HG02798 (cell line): ENCODE measurements at regions not wholly inside any gene's neighbourhood (a gene's known extent, or its start where the extent isn't known, plus 50 kb on each side); places are given as distances from the start of the nearest gene placed in this dataset.
"Not testable (repeated sequence)": the region's sequence is repeated elsewhere in the genome, so short reads cannot be mapped to it uniquely, and the experiment has no call there.

Source experiments
- ATAC-seq: cut with Tn5 transposase; IDR thresholded peaks from one replicate; pipeline ENCODE4 v1.9.1; 2021; ENCODE audit warnings: mild to moderate bottlenecking; ENCODE audit not compliant: unreplicated experiment, poor library complexity

DNA sequence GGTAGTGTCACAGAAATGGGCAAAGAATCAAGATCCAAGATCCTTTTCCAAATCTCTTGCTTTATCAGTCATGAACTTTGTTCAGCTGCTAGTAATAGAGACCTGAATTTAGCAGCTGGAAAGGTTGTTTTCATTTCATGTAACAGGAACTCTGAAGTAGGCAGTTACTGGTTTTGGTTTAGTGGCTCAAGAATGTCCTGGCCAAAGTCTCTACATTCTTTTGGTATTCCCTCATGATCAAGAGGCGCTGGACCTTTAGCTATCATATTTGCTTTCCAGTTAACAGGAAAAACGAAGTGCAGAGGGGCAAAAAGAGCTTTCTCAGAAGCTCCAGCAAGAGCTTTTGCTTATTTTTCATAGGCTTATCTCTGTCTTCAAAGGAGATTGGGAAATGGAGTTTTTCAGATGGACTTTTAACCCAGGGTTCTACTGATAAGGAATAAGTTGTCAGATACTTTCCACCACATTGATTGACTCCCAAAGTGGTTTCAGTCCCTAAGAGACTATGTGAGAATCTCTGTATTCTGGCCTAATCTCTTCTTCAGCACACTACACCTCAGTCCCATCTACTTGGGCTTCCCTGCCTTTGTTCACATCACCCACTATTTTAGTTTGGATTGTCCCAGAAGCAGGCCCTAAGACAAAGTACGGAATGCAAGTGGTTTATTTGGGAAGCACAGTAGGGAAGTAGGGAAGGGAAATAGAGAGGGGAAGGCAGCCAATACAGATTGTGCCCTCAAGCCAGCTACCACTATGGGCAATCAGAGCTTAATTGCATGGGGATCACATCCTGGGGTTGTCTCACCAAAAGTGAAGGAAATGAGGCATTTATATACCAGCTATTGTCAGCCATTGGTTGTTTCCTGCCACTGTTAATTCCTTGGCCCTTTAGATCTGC, 359.3 kb downstream of the LRRC70 start:
- ATAC-seq, result no peak

DNA sequence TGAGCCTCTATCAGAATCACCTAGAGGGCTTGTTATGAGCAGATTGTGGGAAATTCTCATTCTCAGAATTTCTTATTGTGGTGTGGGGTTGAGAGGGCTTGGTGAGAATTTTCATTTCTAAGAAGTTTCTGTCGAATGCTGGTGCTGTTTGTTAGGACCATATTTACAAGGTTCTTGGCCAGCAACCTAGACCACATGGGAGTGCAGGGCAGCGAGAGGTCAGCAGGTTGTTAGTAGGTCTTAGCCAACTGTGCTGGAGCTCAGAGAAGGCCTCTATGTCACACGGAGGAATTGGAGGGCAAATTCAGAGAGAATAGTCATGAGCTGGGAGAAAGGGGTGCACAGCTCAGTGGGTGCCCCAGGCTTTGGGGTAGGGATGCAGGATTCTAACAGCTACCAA, 357.0 kb downstream of the LRRC70 start:
- no peak for ATAC-seq

DNA sequence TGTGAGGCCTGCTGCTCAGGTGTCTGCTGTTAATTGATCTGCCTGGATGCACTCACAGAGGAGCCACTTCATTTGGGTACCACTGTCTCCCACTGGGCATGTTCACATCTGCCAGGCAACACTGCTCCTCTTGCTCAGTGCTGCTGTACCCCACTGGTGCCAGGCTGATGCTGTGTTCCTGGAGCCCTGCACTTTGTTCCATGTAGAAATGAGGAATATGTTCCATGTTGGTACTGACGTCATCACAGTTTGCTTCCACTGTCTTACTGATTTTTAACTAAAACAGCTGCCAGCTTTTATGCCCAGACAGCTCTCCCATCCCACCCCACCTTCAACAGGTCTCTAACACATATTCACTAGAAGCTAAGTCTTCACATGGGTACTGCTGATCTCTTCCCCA, 355.7 kb downstream of the LRRC70 start:
- ATAC-seq, result no peak

DNA sequence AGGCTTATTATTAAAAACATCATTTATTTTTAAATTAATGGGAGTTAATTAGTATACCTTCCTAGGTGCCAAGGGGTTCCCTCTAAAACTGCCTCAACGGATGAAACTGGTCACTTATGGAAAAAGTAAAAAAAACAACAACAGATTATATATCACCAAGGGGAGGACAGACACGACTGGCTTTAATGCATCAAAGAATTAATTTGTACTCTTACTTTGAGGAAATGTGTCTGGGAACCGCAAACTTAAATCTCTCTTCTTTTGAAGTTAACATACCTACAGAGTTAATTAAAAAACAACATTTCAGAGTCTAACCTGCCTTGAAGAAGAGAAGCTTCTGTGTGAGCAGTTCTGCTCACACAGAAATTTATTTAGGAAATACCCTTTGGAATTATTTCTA, 354.6 kb downstream of the LRRC70 start:
- no peak for ATAC-seq

DNA sequence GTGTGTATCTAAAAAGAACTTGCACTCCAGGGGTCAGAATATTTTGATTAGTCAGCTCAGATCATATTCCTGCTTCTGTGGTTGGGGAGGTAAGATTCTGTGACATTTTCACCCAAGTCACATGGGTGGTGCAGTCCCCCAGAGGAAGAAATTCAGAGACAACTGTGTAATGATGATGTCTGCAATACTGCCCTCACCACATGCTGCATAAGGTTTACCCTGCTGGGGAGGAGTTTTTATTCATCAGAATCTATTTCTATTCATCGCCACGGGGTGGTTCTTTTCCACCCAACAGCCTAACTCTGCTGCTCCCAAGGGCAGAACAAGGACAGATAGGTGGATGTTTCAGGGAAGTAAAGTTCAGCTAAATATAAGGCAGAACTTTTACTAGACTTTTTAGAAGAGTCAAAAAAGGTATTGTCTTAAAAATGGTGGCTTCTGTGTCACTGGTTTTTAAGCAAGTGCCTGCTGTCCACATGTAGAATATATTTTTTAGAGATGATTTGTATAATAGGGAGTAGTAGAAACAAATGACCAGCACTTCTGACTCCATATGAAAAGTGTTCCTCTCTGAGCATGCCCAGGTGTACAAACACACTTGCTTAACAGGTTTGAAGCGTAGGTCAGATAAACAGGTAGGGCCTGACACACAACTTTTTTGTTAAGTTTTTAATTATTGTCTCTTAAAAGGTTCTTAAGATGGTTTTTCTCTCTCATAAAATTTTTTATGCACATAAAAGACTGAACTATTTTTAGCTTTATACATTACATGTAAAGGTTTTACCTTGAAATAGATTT, 352.7 kb downstream of the LRRC70 start:
- ATAC-seq, result no peak

DNA sequence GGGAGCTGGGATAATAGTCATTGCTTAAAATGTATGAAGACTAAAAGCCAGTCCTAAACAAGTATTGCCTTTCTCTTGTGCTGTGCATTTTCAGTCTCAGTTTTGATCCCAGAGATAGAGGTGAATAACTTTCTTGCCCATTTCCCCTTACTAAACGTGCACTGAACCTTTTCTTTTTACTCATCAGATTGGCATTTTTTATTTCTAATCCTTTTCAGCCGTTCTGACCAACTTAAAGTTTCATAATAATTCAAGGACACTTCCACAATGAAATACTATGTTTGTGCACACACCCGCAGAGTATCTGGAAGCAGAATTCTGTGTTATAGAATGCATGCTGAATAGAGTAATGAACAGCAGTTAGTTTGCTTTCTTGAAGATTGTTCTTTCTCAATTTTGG, 343.6 kb downstream of the LRRC70 start:
- ATAC-seq, result no peak

DNA sequence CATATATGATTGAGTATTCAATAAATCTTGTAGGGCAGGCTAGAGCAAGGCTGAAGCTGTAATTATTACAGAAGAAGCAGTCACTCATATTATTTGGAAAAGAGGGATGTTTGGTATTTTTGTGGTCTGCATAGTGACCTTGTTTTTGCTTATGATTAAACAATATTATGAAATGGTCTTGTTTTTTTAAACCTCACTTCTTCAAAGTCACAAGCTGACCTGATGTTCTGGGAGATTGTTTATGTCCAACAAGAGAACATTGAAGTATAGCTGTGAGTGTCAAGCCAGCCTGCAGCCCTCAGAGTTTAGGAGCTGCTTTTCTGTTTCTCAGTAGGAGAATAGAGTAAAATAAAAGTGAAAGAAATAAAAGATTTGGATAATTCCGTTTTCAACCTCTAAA, 342.2 kb downstream of the LRRC70 start:
- ATAC-seq, result no peak

DNA sequence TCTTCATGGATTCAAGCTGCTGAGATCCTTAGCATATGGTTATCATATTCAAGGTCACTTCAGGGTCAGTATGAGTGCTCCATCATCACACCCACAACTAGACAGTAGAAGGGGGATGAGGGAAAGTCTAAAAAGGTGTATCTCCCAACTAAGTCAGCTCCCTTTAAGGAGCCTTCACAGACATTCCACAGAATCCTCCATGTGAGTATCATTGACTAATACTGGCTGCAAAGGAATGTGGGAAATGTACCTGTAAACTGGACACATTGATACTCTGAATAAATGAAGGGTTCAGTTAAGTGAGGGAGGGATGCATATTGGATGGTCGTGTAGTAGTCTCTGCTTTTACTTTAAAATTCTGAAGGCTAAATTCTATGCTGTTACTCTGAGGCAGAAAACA, 330.7 kb downstream of the LRRC70 start:
- ATAC-seq, result no peak

DNA sequence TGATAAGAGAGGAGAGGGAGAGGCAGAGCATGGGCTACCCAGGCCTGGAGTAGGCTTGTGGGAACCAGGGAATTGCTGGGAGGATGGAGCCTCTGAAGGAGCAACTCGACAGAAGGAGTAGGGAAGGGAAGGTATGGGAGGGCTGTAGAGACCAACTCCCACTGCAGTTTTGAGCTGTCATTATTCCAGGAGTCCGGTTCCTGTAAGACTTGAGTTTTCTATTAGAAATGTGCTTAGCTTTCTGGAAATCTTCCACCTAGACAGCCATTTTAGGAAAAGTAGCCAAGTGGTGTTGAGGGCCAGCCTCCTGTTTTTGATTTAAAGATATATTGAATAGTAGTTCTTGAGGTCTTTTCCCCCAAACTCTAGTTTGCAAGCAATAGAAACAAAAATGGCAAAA, 323.5 kb downstream of the LRRC70 start:
- no peak for ATAC-seq

DNA sequence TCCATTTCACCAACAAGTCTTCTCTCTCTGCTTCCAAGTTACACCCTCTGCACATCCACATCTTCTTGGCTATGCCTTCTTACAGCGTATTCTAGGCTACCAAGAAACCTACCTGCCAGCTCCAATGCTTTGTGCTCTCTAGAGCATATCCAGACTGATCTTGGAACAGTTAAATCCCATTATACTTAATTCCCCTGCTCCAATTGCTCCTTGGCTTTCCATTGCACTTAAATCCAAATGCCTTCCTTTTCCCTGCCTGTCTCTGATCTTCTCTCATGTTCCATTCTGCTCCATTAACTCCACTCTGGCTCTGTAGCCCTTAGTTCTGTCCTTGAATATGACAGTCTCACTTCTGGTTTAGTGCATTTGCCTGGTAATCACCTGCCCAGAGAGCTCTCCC, 322.4 kb downstream of the LRRC70 start:
- ATAC-seq, result no peak

DNA sequence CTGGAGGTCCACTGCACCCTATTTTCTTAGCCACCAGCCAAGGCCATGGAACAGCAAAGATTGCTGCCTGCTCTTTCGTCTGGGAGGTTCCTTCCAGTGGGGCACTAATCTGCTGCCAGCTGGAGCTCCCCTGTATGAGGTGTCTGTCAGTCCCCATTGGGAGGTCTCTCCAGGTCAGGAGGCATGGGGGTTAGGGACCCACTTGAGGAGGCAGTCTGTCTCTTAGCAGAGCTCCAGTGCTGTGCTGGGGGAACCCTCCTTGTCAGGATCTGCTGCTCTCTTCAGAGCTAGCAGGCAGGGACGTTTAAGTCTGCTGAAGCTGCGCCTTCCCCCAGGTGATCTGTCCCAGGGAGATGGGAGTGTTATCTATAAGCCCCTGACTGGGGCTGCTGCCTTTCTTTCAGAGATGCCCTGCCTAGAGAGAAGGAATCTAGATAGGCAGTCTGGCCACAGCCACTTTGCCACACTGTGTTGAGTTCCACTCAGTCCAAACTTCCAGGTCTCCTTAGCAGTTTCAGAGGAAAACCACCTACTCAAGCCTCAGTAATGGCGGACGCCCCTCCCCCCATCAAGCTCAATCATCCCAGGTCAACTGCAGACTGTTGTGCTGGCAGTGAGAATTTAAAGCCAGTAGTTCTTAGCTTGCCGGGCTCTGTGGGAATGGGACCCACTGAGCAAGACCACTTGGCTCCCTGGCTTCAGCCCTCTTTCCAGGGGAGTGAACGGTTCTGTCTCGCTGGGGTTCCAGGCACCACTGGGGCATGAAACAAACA, 317.7 kb downstream of the LRRC70 start:
- ATAC-seq, result no peak

DNA sequence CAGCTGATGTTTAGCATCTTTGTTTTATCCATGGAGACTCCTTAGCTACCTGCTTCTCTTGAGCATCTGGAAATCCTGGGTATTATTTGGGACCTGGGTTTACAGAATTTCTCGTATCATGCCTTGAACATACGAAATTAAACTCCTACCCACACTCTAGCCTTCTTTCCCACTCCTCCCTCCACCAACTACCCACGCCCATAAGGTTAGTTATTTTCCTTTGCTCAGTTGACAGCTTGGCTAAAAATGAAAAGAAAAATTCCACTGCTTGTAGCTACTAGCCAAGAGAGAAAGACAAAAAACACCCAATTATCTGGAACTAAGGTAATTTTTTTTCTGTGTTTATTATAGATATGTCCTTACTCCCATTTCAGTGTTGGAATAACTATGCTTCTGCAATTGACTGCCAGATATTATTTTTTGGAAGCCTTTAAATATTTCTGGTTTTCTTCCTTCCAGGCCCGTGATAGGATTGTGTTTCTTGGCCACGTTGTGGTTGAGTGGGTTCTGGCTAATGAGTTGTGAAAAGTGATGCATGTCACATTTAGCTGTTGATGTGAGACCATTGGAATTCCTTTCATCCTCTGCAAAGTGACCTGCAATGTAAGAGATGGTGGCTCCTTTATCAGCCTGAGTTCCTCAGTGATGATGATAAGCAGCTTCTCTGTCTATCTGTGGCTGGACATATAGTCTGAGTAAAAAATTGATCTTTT, 308.1 kb downstream of the LRRC70 start:
- ATAC-seq, result no peak

DNA sequence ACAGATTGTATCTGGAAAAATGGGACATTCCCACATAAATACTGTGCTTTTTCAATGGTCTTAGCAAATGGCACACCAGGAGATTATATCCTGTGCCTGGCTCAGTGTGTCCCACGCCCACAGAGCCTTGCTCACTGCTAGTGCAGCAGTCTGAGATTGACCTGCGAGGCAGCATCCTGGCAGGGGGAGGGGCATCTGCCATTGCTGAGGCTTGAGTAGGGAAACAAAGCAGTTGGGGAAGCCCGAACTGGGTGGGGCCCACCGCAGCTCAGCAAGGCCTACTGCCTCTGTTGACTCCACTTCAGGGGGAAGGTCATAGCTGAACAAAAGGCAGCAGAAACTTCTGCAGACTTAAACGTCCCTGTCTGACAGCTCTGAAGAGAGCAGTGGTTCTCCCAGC, 258.7 kb downstream of the LRRC70 start:
- not testable (repeated sequence) for ATAC-seq

DNA sequence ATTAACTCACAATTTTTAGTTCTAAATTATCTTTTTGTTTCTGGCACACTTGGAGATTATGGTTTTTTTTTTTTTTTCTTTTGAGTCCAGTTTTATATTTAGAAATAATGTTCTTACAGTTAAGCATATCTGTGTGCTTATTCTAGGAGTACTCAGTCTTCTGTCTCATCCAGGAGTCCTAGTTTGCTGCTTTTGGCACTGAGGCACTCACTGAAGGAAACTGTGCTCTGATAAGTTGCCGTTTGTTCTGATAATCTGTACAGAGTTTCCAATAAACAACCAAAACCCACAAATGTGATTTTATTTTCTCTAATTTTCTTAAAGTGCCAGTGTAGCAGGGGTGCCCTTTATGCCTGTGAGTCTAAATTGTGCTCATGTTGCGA, 251.0 kb downstream of the LRRC70 start:
- no peak for ATAC-seq

DNA sequence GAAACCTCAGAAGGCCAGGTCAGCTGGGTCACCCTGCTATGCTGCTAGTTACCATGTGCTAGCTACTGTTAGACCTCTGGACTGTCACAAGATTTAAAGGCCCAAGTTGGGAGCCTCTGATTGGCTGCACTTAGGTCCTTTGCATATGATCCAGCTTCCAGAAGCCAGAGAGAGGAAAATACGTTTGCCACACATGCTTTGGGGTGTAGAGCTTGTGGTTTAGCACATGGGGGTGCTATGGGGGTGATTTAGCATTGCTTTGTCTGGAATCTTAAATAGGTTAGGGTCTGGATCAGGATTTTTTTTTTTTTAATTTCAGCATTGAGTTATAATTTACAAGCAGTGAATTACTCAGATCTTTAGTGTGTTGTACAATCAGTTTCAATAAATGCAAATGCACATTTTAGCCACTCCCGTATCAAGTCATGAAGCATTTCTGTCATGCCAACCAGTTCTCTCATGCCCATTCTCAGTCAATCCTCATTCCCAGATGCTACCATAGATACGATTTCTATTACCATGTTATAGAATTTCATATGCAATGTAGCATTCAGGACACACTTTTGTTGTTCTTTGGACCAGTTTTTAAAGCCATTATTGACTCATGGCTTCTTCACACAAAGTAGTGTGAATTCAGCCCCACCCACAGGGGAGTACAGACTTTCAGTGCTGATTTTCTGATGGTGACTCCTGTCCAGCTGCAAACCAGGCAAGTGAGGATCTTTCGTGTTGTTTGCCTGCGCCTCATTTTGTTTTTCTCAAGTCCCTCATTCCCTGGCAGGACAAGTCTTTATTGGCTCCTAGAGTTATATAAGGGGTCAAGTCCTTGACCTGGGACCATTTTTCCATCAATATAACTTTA, 250.4 kb downstream of the LRRC70 start:
- no peak for ATAC-seq

DNA sequence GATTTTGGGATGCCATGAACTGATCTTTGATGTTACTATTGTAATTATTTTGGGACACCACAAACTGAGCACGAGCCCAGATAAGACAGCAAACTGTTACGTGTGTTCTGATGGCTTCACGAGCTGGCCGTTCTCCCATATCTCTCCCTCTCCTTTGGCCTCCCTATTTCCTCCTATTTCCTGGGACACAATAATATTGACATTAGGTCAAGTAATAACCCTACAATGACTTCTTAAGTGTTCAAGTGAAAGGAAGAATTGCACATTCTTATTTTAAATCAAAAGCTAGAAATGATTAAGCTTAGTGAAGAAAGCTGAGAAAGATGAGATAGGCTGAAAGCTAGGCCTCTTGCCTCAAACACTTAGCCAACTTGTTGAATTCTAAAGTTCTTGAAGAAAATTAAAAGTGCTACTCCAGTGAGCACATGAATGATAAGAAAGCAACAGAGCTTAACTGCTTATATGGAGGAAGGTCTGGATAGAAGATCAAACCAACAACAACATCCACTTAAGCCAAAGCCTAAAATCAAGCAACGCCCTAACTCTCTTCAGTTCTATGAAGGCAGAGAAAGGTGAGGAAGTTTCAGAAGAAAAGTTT, 247.1 kb downstream of the LRRC70 start:
- no peak for ATAC-seq

DNA sequence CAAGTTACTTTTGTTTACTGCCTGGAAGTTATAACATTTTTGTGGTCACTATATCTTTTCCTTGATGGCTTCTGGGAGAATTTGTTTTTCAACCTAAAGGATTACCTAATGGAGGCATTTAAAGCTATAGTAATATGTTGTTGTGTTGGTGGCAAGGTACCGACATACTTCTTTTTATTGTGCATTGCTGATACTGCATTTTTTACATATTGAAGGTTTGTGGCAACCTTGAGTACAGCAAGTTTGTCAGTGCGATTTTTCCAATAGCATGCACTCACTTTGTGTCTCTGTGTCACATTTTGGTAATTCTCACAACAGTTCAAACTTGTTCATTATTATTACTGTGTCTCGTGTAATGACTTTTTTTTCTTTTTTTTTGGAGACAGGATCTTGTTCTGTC, 246.3 kb downstream of the LRRC70 start:
- no peak for ATAC-seq

DNA sequence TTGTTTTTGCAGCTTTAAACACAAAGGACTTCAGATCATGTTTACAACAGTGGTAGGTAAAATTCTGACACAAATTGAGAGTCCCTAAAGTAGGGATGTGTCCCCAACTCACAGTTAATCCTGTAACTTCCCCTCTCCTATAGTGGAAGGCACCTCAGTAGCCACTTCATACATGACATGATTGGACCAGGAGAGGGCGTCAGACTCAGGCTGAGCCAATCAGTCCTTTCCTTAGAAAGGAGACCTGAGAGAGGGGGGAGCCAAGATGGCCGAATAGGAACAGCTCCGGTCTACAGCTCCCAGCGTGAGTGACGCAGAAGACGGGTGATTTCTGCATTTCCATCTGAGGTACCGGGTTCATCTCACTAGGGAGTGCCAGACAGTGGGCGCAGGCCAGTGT, 238.4 kb downstream of the LRRC70 start:
- ATAC-seq, result not testable (repeated sequence)

DNA sequence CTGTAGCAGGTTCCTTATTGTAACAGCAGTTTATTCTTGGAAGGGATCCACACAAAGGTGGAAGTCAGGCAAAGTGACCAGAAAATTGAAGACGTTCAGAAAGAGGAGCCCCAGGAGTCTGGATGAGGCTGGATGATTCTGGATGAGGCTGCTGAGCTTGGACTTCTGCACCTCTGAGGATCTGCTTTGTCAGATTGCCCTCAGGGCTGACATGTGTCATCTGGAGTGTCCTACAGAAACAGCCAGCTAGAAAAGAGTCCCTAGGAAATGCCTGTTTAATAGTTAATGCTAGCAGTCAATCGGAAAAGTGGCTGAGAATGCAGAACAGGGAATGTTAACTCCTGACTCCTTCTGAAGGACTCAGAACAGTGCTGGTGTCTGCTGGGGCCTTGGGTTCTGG, 236.4 kb downstream of the LRRC70 start:
- ATAC-seq, result no peak
